ENCODE measurements at regions not wholly inside any gene's neighbourhood (a gene's known extent, or its start where the extent isn't known, plus 50 kb on each side); places are given as distances from the start of the nearest gene placed in this dataset.
"Not testable (repeated sequence)": the region's sequence is repeated elsewhere in the genome, so short reads cannot be mapped to it uniquely, and the experiment has no call there.

DNA sequence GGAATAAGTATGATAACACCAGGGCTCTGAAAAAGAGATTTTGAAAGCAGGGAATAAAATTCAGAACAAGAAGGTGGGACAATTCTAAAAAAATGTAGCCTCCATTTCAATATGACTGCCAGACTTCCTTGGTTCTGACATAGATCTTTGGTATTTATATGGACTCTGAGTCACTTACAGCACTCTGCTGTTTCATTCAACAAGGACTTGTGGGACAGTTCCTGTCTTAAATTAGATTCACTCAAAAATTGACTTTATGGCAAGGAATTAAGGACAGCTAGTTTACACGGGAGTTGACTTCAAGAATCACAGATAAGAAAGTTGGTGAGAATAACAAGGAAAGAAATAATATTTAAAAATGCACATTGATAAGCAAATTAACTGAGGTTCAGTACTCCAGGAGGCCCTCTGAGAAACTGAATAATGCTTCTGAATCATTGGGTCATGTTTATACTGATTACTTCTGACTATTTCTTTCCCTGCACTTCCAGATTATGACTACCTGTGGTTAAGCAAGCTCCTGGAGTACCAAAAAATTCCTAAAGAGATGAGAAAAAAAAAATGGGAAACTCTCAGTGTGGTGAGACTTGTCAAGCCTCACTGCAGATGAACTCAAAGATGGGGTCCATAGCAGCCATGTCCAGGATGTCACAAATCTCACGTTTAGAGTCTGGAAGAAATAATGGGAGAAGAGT, 828.3 kb upstream of the PIK3C3 start:
- DNase-seq (ENCODE audit: low read depth, low spot score): no peak
- peak overlapping the region; percentile 92 for H3K27ac ChIP-seq

DNA sequence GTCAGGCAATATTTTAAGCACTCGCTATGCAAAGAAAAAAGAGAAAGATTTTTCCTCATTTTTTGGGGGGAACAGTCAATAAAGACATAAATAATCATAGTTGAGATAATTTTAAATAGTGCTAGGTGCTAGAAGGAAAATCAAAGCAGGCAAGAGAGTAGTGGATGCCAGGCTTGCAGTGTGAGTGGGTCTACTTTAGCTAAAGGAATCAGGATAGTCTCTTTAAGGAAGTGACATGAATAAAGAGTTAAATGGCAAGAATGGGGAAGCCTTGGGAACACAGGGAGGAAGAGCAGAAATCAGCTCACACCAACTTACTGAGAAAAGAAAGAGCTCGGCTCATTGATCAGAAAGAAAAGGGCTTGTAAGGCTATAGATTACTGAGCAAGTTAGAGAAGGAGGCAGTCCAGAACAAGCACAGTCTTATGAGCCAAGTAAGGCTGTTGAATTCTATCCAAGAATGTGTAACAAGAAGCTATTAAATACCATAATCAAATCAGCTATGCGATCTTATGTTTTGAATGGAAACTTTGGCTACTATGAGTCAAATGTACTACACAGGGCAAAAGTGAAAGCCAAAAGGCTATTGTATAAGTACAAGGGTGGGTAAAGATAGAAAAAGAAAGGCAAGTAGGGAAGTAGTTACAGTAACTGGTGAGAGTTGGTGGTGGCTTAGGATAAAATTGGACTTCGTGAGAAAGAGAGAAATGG, 833.8 kb upstream of the PIK3C3 start:
- DNase-seq (ENCODE audit: low read depth, low spot score): no peak

DNA sequence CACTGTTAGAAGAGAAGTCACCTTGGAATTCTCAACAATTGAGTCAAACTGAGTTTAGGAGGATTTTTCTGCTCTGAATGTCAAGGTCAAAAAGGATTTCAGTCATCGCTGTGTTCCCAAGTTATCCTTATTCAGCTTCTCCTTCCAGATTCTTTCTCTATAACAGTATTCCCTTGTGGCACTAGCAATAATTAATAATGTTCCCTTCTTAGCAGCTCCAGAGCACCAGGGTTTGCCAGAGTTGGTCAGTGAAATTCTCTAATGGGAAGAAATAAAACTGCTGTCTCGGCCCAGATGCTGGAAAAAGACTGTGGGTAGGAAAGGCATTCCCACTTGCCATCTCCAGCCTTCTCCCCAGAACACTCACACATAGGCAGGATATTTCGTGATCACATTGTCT, 836.0 kb upstream of the PIK3C3 start:
- no peak for DNase-seq (ENCODE audit: low read depth, low spot score)
- no peak overlapping the region for H3K27ac ChIP-seq

More for the DNA sequence above, 833.8 kb upstream of the PIK3C3 start:
- H3K27ac ChIP-seq: peak overlapping the region; percentile 29

DNA sequence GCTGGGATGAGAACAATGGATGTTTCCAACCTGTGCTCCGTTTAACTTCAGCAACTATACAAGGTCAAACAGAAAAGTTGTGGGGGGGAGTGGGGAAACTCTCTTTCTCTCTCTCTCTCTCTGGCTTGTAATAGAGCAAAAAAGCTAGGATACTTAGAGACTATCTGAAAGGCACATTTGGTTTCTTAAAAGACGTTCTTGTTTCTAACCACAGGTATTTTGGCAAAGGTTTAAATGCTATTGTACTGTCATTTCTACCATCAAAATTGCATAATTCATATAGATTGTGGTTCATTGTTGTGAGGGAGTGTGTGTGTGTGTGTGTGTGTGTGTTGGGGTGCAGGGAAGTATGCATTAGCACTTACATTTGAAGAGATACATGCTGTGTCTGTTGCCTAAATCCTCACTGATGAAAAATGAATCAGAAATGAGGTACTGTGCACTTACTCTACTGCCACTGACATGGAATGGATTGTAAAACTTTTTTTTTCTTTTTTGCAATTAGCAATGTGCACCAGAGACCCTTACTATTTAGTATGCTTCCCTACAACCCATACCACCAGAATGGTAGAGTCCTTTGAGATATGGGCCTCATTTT, 841.0 kb upstream of the PIK3C3 start:
- no peak overlapping the region for H3K27ac ChIP-seq
- DNase-seq (ENCODE audit: low read depth, low spot score): no peak

DNA sequence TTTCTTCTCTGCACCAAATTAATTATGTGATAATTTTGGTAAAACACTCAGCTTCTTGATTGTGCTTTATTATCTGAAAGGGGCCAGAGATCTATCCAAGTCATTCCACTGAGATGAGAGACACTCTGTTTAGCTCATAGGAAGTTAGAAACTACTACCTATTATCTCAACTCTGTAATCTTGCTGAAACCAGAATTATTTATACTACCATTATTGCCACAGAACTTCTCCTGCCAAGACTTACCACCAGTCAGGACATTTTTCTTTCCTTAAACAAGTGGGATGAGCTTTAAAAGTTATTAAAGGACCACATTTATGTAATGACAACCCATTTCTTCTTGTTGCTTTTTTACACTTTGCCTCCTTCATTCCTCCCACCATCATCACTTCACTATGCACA, 855.6 kb upstream of the PIK3C3 start:
- H3K27ac ChIP-seq: no peak overlapping the region
- DNase-seq (ENCODE audit: low read depth, low spot score): no peak

DNA sequence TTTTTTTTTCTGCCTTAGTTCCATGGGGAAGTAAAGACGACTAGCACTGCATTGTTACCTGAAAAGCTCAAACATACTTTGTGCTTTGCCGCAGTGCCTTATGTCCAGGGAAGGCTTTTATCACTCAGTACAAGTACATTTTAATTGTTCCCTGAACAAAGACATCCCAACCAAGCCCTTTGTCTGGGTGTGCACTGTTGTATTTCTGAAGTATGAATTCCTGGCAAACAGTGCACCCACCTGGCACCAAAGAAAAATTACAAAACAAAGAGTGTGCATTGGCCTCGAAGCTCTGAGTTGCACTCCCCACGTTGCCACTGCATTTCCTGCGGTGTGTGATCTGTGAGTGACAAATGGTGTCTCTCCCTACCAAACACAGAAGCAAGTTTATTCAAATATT, 858.5 kb upstream of the PIK3C3 start:
- no peak overlapping the region for H3K27ac ChIP-seq
- DNase-seq (ENCODE audit: low read depth, low spot score): no peak

DNA sequence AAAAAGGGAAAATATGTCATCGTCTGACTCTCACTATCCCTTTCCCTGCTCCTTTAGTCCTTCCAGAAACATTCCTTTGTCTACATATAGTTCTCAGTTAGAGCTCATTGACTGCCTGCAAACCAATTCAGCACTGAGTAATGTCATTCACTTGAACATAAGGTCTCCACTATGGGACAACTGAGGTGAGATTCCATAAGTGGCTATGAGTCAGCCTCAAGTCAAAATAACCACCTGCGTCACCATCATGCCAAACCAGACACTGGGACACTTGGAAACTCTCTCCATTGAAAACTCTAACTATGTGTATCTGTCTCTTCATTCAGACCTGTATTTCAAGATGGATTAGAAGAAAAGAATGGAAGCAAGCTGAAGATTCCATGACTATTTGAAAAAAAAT, 878.0 kb upstream of the PIK3C3 start:
- no peak overlapping the region for H3K27ac ChIP-seq

DNA sequence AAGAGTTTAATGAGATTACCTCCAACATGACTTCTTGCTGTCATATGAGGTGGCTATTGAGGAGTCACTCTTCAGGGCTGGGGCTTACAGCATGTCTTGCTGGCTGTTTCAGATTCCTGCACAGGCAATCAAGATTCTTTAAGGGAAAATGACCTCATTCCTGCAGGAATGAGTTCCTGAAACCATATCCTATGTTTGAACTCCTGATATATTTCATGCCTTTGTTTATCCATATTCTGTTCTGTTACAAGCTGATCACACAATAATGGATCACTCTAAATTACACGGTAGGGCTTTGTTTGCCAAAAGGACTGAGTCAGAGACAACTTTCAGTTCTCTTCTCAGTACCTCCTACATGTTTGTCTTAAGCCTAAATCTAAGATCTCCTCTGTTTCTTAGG, 879.8 kb upstream of the PIK3C3 start:
- H3K27ac ChIP-seq: peak overlapping the region; percentile 66
- DNase-seq (ENCODE audit: low read depth, low spot score): peak; percentile 37

More for the DNA sequence above, 878.0 kb upstream of the PIK3C3 start:
- DNase-seq (ENCODE audit: low read depth, low spot score): no peak

DNA sequence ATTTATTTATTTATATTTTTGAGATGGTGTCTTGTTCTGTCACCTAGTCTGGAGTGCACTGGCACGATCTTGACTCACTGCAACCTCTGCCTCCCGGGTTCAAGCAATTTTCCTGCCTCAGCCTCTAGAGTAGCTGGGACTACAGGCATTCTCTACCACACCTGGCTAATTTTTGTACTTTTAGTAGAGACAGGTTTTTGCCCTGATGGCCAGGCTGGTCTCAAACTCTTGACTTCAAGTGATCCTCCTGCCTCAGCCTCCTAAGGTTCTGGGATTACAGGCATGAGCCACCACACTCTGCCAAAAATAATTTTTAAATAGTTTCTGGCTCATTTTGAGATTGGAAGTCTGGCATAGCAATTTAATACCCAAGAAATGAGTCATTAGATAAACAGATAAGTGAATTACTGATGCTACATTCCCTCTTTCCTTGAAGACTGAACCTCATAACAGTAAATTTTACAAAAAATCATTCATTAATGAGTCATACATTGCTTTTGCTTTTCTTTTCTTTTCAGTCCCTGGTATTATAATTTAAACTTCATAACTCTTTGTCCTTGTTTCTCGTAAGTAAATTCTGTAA, 881.6 kb upstream of the PIK3C3 start:
- DNase-seq (ENCODE audit: low read depth, low spot score): no peak
- H3K27ac ChIP-seq: no peak overlapping the region

DNA sequence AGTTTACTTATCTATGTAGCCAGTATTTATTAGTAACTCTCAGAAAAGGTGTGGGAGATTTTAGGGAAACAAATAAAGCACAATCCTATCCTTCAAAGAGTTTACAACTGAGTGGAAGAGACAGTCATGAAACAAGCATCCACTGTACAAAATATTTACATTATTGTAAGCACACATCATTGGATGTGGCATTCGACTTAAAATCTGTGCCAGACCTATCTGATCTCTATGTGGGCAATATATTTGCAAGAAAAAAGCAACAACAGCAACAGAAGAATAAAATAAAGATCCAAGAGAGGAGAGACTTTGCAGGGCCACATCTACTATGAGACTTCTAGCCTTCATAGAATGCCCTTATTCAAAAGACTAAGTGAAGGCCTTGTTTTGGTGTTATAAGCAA, 882.1 kb upstream of the PIK3C3 start:
- no peak overlapping the region for H3K27ac ChIP-seq
- DNase-seq (ENCODE audit: low read depth, low spot score): no peak

DNA sequence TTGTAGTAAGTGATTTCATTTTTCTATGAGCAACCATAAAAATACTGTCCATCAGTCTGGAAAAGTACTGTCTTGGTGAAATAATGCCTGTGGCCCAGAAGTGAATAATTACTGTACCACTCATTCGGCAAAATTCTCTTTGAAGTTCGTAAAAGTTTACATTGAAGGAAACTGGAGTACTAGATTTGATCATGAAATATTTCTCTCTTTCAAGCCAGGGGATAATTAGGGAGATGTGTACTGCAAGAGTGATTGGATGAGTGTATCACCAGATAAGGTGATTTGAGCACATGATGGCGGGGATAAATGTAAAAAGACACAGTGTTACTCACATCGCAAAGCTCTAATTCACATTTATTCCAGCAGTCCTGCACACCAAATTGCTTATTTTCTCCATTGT, 883.2 kb upstream of the PIK3C3 start:
- no peak for DNase-seq (ENCODE audit: low read depth, low spot score)
- no peak overlapping the region for H3K27ac ChIP-seq

DNA sequence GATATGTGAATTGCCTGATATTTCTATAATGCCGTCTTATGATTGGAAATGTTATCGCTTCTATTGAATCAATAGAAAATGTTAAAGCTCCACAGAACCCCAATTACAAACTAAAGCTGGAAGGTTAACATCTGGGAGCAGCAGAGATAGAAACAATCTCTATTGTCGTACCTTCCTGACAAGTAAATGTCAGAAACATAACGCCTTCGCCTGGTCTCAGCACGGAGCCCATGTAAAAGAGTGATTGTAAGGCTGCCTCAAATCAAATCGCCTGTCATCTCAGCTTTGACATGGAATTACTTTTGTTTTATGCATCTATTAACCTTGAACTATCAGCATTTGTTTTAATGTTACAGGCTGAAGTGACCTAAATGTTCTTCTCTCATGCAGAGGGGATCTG, 885.9 kb upstream of the PIK3C3 start:
- no peak overlapping the region for H3K27ac ChIP-seq
- DNase-seq (ENCODE audit: low read depth, low spot score): no peak

DNA sequence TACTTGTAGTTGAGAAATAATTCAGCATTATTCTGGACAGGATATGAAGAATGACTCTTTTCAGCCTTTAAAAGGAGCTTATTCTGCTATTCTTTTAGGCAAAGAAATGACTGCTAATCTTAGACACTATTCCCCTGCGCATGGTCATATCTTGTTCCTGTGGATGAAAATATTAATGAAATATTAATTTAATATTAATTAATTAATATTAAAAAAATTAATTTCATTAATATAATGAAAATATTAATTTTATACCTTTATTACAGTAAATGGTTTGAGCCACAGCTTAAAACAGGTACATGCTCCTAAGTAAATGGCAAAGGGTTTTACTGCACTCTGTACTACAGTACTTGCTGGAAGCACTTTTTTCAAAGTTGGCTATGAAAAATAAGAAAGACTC, 890.1 kb upstream of the PIK3C3 start:
- DNase-seq (ENCODE audit: low read depth, low spot score): no peak
- no peak overlapping the region for H3K27ac ChIP-seq

DNA sequence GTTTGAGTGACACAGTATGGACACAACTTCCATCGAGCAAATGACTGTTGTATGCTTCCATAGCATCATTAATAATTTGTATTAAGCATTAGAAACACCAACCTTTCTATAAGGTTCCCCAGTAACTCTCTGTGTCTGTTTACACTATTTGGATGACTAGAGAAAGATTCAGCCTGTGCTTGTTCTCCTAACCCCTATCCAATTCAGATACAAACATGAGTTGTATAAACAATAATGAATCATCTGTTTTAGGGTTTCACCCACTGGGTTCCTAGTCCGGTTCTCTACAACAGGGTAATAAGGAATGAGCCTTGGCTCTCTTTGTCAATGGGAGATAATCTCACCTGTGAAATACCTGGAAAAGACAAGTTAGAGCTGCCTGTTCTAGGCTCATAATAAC, 894.1 kb upstream of the PIK3C3 start:
- DNase-seq (ENCODE audit: low read depth, low spot score): no peak
- no peak overlapping the region for H3K27ac ChIP-seq

DNA sequence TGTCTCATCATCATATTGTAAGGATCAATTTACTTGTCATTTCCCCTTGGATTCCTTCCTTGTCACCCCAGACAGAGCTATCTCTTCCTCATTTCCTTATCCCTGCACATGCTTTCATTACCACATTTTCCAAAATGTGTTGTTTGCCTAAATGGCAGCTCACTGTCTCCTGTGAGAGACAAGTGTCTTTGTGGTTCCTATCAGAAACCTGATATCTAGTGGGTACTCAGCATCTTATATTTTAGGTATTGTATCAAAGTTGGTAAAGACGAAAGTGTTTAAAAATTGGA, 896.0 kb upstream of the PIK3C3 start:
- no peak for DNase-seq (ENCODE audit: low read depth, low spot score)

DNA sequence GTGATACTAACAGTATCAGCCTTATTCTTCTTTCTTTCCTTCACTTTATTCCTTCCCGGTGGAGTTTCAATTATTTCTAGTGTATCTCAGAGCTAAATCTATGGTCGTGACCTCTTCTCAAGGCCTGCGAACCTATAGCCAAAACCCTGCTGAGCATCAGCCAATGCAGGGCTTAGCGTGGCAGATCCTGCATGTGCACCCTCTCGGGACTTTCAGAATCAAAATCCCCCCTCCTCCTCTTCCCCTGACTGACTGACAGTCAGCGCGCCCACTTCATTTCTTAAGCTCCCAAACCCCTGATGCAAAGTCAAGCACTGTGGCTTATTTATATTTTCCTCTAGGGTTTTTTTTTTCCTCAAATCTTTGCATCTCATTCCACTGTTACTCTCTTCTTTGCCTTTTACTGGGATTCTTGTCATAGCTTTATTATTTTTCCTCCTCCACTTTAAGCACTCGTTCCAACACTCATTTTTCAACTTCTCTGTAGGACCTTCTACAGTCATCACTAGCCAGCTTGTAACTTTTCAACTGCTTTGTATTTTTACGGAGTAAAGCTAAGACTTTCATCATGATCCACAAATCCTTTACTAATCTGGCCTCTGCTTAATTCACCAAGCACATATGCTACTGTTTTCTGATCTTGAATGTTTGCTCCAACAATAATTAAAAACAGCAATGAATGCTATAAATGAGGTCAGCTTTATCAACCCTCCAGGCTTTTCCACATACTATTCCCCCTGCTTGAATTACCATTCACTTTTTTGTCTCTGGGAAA, 896.5 kb upstream of the PIK3C3 start:
- DNase-seq (ENCODE audit: low read depth, low spot score): no peak
- no peak overlapping the region for H3K27ac ChIP-seq

More for the DNA sequence above, 896.0 kb upstream of the PIK3C3 start:
- no peak overlapping the region for H3K27ac ChIP-seq

DNA sequence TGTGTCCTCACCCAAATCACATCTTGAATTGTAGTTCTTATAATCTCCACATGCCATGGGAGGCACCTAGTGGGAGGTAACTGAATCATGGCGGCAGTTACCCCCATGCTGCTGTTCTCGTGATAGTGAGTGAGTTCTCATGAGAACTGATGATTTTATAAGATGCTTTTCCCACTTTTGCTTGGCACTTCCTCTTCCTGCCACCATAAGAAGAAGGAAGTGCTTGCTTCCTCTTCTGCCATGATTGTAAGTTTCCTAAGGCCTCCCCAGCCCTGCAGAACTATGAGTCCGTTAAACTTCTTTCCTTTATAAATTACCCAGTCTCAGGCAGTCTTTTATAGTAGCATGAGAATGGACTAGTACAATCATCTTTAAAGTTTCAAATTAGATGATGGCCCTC, 902.4 kb upstream of the PIK3C3 start:
- H3K27ac ChIP-seq: no peak overlapping the region

DNA sequence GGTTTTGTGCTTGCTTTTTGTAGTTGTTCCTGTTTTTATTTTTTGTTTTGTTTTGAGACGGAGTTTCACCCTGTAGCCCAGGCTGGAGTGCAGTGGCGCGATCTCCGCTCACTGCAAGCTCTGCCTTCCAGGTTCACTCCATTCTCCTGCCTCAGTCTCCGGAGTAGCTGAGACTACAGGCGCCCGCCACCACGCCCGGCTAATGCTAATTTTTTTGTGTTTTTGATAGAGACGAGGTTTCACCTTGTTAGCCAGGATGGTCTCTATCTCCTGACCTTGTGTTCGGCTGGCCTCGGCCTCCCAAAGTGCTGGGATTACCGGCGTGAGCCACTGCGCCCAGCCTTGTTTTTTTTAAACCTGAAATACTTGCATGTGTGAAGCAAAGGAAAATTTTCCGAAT, 908.8 kb upstream of the PIK3C3 start:
- not testable (repeated sequence) for DNase-seq (ENCODE audit: low read depth, low spot score); H3K27ac ChIP-seq

More for the DNA sequence above, 902.4 kb upstream of the PIK3C3 start:
- no peak for DNase-seq (ENCODE audit: low read depth, low spot score)

DNA sequence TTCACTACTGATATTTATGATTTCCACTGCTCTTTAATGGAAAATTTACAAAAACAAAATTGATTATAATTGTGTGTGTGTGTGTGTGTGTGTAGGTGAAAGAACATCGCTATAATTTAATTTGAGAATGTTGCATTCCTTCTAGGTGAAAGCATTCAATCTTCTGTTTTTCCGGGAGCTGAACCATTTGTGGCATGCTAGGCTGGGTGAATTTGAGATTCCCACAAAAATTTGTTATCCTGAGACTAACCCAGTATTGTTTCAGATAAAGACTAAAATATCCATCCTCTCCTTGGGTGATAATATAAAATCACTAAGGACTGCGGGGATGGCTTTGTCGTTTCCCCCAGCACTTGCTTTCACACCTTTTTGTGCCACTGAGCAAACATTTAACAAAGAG, 911.2 kb upstream of the PIK3C3 start:
- DNase-seq (ENCODE audit: low read depth, low spot score): no peak
- no peak overlapping the region for H3K27ac ChIP-seq

DNA sequence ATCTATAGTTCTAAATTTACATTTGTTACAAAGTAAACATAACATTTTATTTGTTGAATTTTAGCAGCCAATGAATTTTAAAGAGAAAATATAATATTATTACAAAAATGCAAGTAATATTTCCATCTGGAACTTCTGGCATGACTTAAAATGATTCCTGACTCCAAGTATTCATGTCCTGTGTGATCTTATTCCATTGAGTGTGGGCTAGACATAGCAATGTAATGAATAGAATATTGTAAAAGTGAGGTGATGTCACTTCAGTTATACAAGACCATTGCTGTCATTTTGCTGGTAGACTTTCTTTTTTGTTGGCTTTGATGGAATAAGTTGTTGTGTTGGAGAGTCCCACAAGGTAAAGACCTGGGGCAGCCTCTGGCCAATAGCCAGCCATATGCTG, 912.2 kb upstream of the PIK3C3 start:
- H3K27ac ChIP-seq: no peak overlapping the region
- DNase-seq (ENCODE audit: low read depth, low spot score): no peak

DNA sequence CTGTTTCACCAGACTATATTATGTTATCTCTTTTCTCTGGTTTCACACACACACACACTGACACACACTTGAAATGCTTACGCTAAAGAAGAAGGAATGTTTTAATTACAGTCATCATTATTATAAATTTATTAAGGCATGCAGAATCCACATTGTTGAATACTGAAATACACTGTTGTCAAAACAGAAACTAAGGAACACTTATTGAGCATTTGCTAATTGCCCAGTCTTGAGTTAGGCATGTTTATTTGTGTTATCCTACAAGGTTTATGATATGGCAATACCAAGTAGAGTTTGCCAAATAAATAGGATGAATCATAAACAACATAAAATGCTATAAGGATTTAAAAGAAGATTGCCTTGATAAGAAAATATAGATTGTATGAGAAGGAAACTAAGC, 917.0 kb upstream of the PIK3C3 start:
- no peak overlapping the region for H3K27ac ChIP-seq
- peak; percentile 18 for DNase-seq (ENCODE audit: low read depth, low spot score)
